ENCODE measurements at regions not wholly inside any gene's neighbourhood (a gene's known extent, or its start where the extent isn't known, plus 50 kb on each side); places are given as distances from the start of the nearest gene placed in this dataset.
"Not testable (repeated sequence)": the region's sequence is repeated elsewhere in the genome, so short reads cannot be mapped to it uniquely, and the experiment has no call there.

DNA sequence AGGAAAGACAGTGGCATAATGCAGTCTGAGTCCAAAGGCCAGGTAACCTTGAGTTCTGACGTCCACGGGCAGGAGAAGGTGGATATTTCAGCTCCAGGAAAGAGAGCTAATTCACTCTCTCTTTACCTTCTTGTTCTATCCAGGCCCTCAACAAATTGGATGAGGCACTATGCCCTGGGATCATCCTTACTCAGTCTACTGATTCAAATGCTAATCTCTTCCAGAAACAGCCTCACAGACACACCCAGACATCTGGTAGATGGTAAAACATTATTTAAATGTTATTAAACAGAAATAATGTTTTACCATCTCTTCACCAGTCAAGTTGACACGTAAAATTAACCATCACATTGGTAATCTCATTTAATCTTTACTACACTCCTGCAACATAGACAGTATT is 73.0 kb downstream of the RBM11 start (continued):
- TF ChIP-seq, protein P1, sequence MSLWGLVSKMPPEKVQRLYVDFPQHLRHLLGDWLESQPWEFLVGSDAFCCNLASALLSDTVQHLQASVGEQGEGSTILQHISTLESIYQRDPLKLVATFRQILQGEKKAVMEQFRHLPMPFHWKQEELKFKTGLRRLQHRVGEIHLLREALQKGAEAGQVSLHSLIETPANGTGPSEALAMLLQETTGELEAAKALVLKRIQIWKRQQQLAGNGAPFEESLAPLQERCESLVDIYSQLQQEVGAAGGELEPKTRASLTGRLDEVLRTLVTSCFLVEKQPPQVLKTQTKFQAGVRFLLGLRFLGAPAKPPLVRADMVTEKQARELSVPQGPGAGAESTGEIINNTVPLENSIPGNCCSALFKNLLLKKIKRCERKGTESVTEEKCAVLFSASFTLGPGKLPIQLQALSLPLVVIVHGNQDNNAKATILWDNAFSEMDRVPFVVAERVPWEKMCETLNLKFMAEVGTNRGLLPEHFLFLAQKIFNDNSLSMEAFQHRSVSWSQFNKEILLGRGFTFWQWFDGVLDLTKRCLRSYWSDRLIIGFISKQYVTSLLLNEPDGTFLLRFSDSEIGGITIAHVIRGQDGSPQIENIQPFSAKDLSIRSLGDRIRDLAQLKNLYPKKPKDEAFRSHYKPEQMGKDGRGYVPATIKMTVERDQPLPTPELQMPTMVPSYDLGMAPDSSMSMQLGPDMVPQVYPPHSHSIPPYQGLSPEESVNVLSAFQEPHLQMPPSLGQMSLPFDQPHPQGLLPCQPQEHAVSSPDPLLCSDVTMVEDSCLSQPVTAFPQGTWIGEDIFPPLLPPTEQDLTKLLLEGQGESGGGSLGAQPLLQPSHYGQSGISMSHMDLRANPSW (CRISPR knock-in tag; conservative IDR thresholded peaks at IDR 0.05; ENCODE audit: low read depth): no peak
- TF ChIP-seq OVOL2 (CRISPR knock-in tag; IDR thresholded peaks at IDR 0.05; ENCODE audit: borderline replicate concordance): no peak

DNA sequence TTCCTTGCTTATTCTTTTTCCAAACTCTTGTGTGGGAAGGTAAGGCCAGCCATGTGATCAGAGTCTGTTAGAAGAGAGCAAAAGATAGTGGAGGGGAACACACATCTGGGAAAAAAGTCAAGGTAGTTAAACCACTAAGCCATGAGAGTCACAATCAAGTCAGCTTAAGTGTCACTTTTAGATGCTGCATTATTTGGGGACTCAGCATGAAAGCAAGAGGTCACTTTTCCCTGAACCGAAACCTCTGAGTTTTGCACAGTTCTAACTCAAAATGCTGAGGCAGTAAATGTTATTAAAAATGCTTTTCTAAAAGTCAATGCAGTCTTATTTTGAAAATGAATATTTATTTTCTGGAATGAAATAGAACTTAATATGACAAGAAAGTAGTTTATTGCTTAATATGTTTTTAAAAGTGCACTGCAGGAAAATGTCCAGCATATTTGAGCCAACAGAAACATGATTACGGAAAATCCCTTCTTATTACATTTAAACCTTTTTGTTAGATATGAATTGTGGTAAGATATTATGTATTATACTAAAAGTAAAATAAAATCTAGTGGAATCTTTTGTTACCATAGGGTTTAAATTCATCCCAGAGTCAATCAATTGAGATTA is 69.3 kb downstream of the RBM11 start:
- TF ChIP-seq ESRRA (CRISPR knock-in tag; IDR thresholded peaks at IDR 0.05; ENCODE audit: borderline replicate concordance): no peak
- no peak for TF ChIP-seq NR2C2 (CRISPR knock-in tag; IDR thresholded peaks at IDR 0.05)
- no peak for TF ChIP-seq CREM (CRISPR knock-in tag; IDR thresholded peaks at IDR 0.05)
- TF ChIP-seq, protein P2, sequence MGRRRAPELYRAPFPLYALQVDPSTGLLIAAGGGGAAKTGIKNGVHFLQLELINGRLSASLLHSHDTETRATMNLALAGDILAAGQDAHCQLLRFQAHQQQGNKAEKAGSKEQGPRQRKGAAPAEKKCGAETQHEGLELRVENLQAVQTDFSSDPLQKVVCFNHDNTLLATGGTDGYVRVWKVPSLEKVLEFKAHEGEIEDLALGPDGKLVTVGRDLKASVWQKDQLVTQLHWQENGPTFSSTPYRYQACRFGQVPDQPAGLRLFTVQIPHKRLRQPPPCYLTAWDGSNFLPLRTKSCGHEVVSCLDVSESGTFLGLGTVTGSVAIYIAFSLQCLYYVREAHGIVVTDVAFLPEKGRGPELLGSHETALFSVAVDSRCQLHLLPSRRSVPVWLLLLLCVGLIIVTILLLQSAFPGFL (CRISPR knock-in tag; IDR thresholded peaks at IDR 0.05; ENCODE audit: borderline replicate concordance): no peak
- CTCF ChIA-PET: no interaction called here
- Mint-ChIP-seq H3K27ac (no peak overlapping the region), H3K9me3 (peaks cover 7% of the 10 kb centered on the region; the same call in 1 of the 2 replicates), H3K36me3 (peaks cover 7% of the 10 kb centered on the region), H3K4me1 (peaks cover 30% of the 10 kb centered on the region), H3K4me3 (no peak overlapping the region), H3K27me3 (ENCODE audit: low read depth) (peaks cover 6% of the 10 kb centered on the region; the same call in 1 of the 2 replicates)
- POLR2A ChIA-PET: no interaction called here
- ATAC-seq: no peak
- no peak for DNase-seq (ENCODE audit: low spot score)

- POLR2A ChIA-PET: interaction anchor here (0.7 kb wide), 1 partner anchor 486 kb away, joined by 3 read pairs; no protein-coding TSS in a partner anchor
- Mint-ChIP-seq H3K27ac (no peak overlapping the region), H3K36me3 (peaks cover 7% of the 10 kb centered on the region), H3K27me3 (ENCODE audit: low read depth) (peaks cover 6% of the 10 kb centered on the region; the same call in 1 of the 2 replicates), H3K9me3 (peaks cover 7% of the 10 kb centered on the region; the same call in 1 of the 2 replicates), H3K4me1 (peaks cover 35% of the 10 kb centered on the region), H3K4me3 (no peak overlapping the region)
- TF ChIP-seq NFATC4 (CRISPR knock-in tag; IDR thresholded peaks at IDR 0.05) (no peak), JAZF1 (CRISPR knock-in tag; IDR thresholded peaks at IDR 0.05) (no peak), ZNF671 (CRISPR knock-in tag; IDR thresholded peaks at IDR 0.05) (no peak)
- TF ChIP-seq, protein P3, sequence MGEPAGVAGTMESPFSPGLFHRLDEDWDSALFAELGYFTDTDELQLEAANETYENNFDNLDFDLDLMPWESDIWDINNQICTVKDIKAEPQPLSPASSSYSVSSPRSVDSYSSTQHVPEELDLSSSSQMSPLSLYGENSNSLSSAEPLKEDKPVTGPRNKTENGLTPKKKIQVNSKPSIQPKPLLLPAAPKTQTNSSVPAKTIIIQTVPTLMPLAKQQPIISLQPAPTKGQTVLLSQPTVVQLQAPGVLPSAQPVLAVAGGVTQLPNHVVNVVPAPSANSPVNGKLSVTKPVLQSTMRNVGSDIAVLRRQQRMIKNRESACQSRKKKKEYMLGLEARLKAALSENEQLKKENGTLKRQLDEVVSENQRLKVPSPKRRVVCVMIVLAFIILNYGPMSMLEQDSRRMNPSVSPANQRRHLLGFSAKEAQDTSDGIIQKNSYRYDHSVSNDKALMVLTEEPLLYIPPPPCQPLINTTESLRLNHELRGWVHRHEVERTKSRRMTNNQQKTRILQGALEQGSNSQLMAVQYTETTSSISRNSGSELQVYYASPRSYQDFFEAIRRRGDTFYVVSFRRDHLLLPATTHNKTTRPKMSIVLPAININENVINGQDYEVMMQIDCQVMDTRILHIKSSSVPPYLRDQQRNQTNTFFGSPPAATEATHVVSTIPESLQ (CRISPR knock-in tag; IDR thresholded peaks at IDR 0.05): no peak
- CTCF ChIA-PET: no interaction called here
- DNase-seq (ENCODE audit: low spot score) (no peak), ATAC-seq (no peak)
These were observed 68.5 kb downstream of the RBM11 start for GRCh38 chr21:14284481-14284880.

DNA sequence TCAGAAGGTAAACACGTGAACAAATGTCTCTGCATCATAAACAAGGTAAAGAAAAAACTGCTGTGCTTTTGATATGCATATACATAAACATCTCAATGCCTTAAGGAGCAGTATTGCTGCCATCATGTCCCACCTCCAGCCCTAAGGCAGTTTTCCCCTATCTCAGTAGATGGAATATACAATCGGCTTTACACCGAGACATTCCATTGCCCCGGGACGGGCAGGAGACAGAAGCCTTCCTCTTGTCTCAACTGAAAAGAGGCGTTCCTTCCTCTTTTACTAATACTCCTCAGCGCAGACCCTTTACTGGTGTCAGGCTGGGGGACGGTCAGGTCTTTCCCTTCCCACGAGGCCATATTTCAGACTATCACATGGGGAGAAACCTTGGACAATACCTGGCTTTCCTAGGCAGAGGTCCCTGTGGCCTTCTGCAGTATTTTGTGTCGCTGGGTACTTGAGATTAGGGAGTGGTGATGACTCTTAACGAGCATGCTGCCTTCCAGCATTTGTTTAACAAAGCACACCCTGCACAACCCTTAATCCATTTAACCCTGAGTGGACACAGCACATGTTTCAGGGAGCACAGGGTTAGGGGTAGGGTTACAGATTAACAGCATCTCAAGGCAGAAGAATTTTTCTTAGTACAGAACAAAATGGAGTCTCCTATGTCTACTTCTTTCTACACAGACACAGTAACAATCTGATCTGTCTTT is 65.4 kb downstream of the RBM11 start:
- H3K27me3 Mint-ChIP-seq (ENCODE audit: low read depth); H3K36me3 Mint-ChIP-seq; H3K9me3 Mint-ChIP-seq; ATAC-seq; POLR2A ChIA-PET; CTCF ChIA-PET: not testable (repeated sequence)
- peak overlapping the region; percentile 95 for H3K27ac Mint-ChIP-seq
- peak overlapping the region; percentile 73 for H3K4me3 Mint-ChIP-seq
- H3K4me1 Mint-ChIP-seq: peaks cover 35% of the 10 kb centered on the region
- DNase-seq (ENCODE audit: low spot score): peak; percentile 44
- peak; percentile 33; the same call in 1 of the 2 replicates for TF ChIP-seq FOXK1 (CRISPR knock-in tag; IDR thresholded peaks at IDR 0.05)
